Ishikawa (cell line): ENCODE measurements at regions not wholly inside any gene's neighbourhood (a gene's known extent, or its start where the extent isn't known, plus 50 kb on each side); places are given as distances from the start of the nearest gene placed in this dataset.

ENCODE experiments used
- CEBPB ChIP-seq: IDR thresholded peaks from 2 replicates; pipeline ENCODE4 v1.6.1; 2012
- CREB1 ChIP-seq: IDR thresholded peaks from 2 replicates; pipeline ENCODE4 v1.6.1; 2012; ENCODE audit warnings: low read depth
- EGR1 ChIP-seq: IDR thresholded peaks from 2 replicates; pipeline ENCODE4 v1.6.1; 2012
- EP300 ChIP-seq: IDR thresholded peaks from 2 replicates; pipeline ENCODE4 v1.6.1; 2012; ENCODE audit warnings: borderline replicate concordance
- FOXM1 ChIP-seq: IDR thresholded peaks from 2 replicates; pipeline ENCODE4 v1.6.1; 2012; ENCODE audit warnings: low read depth, borderline replicate concordance
- NFIC ChIP-seq: IDR thresholded peaks from 2 replicates; pipeline ENCODE4 v1.6.1; 2012
- RAD21 ChIP-seq: IDR thresholded peaks from 2 replicates; pipeline ENCODE4 v1.6.1; 2012; ENCODE audit warnings: low read depth
- TAF1 ChIP-seq: IDR thresholded peaks from 2 replicates; pipeline ENCODE4 v1.6.1; 2012; ENCODE audit warnings: low read depth, mild to moderate bottlenecking
- TEAD4 ChIP-seq: IDR thresholded peaks from 2 replicates; pipeline ENCODE4 v1.6.1; 2012
- YY1 ChIP-seq: IDR thresholded peaks from 2 replicates; pipeline ENCODE4 v1.6.1; 2012; ENCODE audit warnings: low read depth
- ZBTB7A ChIP-seq: IDR thresholded peaks from 2 replicates; pipeline ENCODE4 v1.6.1; 2012; ENCODE audit warnings: low read depth
- TF ChIP-seq, protein P1 (sequence below): IDR thresholded peaks from 2 replicates; pipeline ENCODE4 v1.6.1; 2012; ENCODE audit warnings: low read depth, mild to moderate bottlenecking
- TF ChIP-seq, protein P2 (sequence below): IDR thresholded peaks from 2 replicates; pipeline ENCODE4 v1.6.1; 2012
- TF ChIP-seq, protein P3 (sequence below): IDR thresholded peaks from 2 replicates; pipeline ENCODE4 v1.6.1; 2012

DNA sequence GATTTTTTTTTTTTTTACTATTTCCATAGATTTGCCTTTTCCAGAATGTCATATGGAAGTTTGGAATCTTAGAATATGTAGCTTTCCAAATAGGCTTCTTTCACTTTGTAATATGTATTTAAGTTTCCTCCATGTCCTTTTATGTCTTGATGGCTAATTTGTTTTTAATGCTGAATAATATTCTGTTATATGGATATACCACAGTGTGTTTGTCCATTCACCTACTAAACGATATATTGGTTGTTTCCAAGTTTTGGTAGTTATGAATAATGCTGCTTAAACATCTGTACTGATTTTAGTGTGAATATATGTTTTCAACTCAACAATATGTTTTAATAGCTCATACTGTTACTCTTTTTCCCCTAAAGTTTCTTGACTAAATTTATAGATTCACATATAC lies 669.8 kb upstream of the PCDH15 start:
- TF ChIP-seq CREB1 (no peak), EP300 (no peak), NFIC (no peak), TAF1 (no peak), RAD21 (no peak), TEAD4 (no peak), ZBTB7A (no peak), FOXM1 (no peak), CEBPB (no peak), EGR1 (no peak), YY1 (no peak)
- TF ChIP-seq, protein P1, sequence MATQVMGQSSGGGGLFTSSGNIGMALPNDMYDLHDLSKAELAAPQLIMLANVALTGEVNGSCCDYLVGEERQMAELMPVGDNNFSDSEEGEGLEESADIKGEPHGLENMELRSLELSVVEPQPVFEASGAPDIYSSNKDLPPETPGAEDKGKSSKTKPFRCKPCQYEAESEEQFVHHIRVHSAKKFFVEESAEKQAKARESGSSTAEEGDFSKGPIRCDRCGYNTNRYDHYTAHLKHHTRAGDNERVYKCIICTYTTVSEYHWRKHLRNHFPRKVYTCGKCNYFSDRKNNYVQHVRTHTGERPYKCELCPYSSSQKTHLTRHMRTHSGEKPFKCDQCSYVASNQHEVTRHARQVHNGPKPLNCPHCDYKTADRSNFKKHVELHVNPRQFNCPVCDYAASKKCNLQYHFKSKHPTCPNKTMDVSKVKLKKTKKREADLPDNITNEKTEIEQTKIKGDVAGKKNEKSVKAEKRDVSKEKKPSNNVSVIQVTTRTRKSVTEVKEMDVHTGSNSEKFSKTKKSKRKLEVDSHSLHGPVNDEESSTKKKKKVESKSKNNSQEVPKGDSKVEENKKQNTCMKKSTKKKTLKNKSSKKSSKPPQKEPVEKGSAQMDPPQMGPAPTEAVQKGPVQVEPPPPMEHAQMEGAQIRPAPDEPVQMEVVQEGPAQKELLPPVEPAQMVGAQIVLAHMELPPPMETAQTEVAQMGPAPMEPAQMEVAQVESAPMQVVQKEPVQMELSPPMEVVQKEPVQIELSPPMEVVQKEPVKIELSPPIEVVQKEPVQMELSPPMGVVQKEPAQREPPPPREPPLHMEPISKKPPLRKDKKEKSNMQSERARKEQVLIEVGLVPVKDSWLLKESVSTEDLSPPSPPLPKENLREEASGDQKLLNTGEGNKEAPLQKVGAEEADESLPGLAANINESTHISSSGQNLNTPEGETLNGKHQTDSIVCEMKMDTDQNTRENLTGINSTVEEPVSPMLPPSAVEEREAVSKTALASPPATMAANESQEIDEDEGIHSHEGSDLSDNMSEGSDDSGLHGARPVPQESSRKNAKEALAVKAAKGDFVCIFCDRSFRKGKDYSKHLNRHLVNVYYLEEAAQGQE: no peak
- TF ChIP-seq, protein P2, sequence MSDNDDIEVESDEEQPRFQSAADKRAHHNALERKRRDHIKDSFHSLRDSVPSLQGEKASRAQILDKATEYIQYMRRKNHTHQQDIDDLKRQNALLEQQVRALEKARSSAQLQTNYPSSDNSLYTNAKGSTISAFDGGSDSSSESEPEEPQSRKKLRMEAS: no peak
- TF ChIP-seq, protein P3, sequence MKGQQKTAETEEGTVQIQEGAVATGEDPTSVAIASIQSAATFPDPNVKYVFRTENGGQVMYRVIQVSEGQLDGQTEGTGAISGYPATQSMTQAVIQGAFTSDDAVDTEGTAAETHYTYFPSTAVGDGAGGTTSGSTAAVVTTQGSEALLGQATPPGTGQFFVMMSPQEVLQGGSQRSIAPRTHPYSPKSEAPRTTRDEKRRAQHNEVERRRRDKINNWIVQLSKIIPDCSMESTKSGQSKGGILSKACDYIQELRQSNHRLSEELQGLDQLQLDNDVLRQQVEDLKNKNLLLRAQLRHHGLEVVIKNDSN: no peak
